ENCODE measurements at regions not wholly inside any gene's neighbourhood (a gene's known extent, or its start where the extent isn't known, plus 50 kb on each side); places are given as distances from the start of the nearest gene placed in this dataset.

DNA sequence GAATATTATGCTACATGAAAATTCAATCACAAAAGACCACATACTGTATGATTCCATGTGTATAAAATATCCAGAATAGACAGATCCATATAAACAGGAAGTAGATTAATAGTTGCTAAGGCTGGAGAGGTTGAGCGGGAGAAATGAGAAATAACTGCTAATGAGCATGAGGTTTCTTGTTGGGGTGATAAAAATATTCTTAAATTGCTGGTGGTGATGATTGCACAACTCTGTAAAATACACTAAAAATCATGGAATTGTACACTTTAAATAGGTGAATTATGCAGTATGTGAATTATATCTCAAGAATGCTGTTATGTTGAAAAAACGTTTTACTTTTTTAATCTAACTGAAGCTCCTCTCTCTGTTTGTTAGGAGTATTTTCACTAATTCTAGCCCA, 101.8 kb upstream of the CREB1 start:
- DNase-seq: no peak
- CTCF ChIA-PET: no interaction called here
- no peak for ATAC-seq
- no peaks in the 10 kb centered on the region for H3K36me3 Mint-ChIP-seq (ENCODE audit: low read depth)
- H3K27ac Mint-ChIP-seq: no peak overlapping the region
- H3K4me1 Mint-ChIP-seq (ENCODE audit: low read depth): peaks cover 6% of the 10 kb centered on the region
- H3K27me3 Mint-ChIP-seq: peaks cover 2% of the 10 kb centered on the region
- intact Hi-C loops (cut with micrococcal nuclease): no loop called here
- TF ChIP-seq, protein P1, sequence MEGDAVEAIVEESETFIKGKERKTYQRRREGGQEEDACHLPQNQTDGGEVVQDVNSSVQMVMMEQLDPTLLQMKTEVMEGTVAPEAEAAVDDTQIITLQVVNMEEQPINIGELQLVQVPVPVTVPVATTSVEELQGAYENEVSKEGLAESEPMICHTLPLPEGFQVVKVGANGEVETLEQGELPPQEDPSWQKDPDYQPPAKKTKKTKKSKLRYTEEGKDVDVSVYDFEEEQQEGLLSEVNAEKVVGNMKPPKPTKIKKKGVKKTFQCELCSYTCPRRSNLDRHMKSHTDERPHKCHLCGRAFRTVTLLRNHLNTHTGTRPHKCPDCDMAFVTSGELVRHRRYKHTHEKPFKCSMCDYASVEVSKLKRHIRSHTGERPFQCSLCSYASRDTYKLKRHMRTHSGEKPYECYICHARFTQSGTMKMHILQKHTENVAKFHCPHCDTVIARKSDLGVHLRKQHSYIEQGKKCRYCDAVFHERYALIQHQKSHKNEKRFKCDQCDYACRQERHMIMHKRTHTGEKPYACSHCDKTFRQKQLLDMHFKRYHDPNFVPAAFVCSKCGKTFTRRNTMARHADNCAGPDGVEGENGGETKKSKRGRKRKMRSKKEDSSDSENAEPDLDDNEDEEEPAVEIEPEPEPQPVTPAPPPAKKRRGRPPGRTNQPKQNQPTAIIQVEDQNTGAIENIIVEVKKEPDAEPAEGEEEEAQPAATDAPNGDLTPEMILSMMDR (IDR thresholded peaks at IDR 0.05): no peak
- H3K4me3 Mint-ChIP-seq: no peak overlapping the region
- POLR2A ChIA-PET: no interaction called here
- H3K9me3 Mint-ChIP-seq: peaks cover 4% of the 10 kb centered on the region

DNA sequence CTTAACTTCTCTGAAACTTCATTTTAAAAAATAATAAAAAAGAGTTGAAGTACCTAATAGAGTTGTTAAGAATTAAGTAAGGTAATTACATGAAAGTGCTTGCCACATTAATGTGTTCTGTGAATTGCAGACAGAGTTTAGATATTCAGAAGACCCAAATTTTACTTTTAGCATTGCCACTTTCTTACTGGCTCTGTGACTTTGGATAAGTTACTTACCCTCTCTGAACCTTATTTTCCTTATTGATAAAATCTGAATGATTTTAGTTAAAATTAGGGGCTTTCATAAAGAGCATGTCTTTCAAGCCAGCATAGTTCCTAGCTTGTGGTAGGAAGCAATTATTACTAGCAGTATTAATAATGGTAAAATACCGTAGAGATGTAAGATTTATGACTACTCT, 101.2 kb upstream of the CREB1 start:
- no peaks in the 10 kb centered on the region for H3K27me3 Mint-ChIP-seq
- H3K9me3 Mint-ChIP-seq: peaks cover 4% of the 10 kb centered on the region
- H3K4me1 Mint-ChIP-seq (ENCODE audit: low read depth): peaks cover 6% of the 10 kb centered on the region
- ChIA-PET POLR2A (no interaction called here), CTCF (no interaction called here)
- H3K27ac Mint-ChIP-seq: no peak overlapping the region
- no peaks in the 10 kb centered on the region for H3K36me3 Mint-ChIP-seq (ENCODE audit: low read depth)
- intact Hi-C loops (cut with micrococcal nuclease): no loop called here
- no peak for ATAC-seq
- H3K4me3 Mint-ChIP-seq: no peak overlapping the region
- TF ChIP-seq, protein P1 (IDR thresholded peaks at IDR 0.05): no peak
- DNase-seq: no peak

DNA sequence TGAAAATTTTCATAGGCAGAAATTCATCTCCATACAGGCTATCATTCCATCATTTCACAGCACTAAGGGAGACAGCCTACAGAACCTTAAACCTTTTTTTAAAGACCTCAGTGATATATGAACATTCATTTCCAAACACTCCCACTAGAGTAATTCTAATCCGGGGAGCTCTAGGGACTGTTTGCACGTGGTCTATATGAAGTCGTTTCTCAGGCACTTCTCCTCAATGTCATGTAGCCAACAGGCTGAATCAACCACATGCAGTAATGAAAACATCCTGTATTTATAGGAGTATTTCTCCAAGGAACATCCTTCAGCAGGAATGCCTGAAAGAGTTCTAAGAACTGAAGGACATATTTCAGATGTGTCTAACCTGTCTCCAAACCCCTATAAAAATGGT, 97.3 kb upstream of the CREB1 start:
- TF ChIP-seq, protein P1 (IDR thresholded peaks at IDR 0.05): no peak
- ATAC-seq (no peak), DNase-seq (no peak)
- H3K27me3 Mint-ChIP-seq: no peaks in the 10 kb centered on the region
- no peak overlapping the region for H3K27ac Mint-ChIP-seq
- H3K4me3 Mint-ChIP-seq: no peak overlapping the region
- ChIA-PET CTCF (interaction anchor here (0.7 kb wide), 1 partner anchor 755 kb away, joined by 3 read pairs; no protein-coding TSS in a partner anchor), POLR2A (no interaction called here)
- intact Hi-C loops (cut with micrococcal nuclease): no loop called here
- no peaks in the 10 kb centered on the region for H3K9me3 Mint-ChIP-seq
- H3K4me1 Mint-ChIP-seq (ENCODE audit: low read depth): no peaks in the 10 kb centered on the region
- no peaks in the 10 kb centered on the region for H3K36me3 Mint-ChIP-seq (ENCODE audit: low read depth)

- intact Hi-C loops (cut with micrococcal nuclease): no loop called here
- ChIA-PET POLR2A (no interaction called here), CTCF (interaction anchor here (1.0 to 1.4 kb wide), 2 partner anchors 10 to 14 kb away, joined by 3 read pairs; no protein-coding TSS in a partner anchor)
- Mint-ChIP-seq H3K9me3 (no peaks in the 10 kb centered on the region), H3K4me1 (ENCODE audit: low read depth) (no peaks in the 10 kb centered on the region), H3K27ac (no peak overlapping the region), H3K27me3 (peaks cover 1% of the 10 kb centered on the region), H3K4me3 (no peak overlapping the region), H3K36me3 (ENCODE audit: low read depth) (no peaks in the 10 kb centered on the region)
- TF ChIP-seq, protein P1 (IDR thresholded peaks at IDR 0.05): no peak
- ATAC-seq (no peak), DNase-seq (no peak)
Measured at GRCh38 chr2:207434306-207434705, 95.5 kb upstream of the CREB1 start.

DNA sequence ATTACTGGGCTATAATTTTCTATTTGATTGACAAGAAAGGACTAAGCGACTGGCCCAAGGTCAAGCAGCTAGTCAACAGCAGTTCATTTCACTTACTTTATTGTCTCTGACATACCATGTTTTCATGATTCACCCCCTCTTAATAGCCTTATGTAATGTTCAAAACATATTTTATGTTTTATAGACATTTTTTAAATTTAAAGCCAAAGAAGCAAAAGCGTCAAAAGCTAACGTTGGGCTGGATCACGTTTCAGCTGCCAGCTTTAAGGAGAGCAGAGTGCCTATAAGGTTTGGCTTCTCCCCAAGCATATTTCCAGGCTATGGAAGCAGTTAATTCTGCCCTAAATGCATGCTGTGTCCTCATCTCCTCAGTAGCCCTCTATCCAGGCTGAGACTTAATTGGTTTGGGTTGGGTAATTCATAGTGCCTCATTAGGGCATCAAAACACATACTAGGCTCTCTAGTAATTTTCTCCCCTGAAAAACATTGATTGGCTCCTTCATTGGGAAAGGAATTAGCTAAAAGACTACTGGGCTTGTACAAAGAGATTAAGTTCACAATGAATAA, 94.8 kb upstream of the CREB1 start:
- peaks cover 1% of the 10 kb centered on the region for H3K27me3 Mint-ChIP-seq
- no peaks in the 10 kb centered on the region for H3K36me3 Mint-ChIP-seq (ENCODE audit: low read depth)
- H3K9me3 Mint-ChIP-seq: no peaks in the 10 kb centered on the region
- H3K4me1 Mint-ChIP-seq (ENCODE audit: low read depth): no peaks in the 10 kb centered on the region
- DNase-seq: no peak
- ChIA-PET CTCF (interaction anchor here (1.0 to 1.4 kb wide), 2 partner anchors 11 to 15 kb away, joined by 3 read pairs; no protein-coding TSS in a partner anchor), POLR2A (no interaction called here)
- no peak overlapping the region for H3K27ac Mint-ChIP-seq
- intact Hi-C loops (cut with micrococcal nuclease): no loop called here
- no peak overlapping the region for H3K4me3 Mint-ChIP-seq
- TF ChIP-seq, protein P1 (IDR thresholded peaks at IDR 0.05): no peak
- ATAC-seq: no peak

Measured in activated CD8-positive, alpha-beta T cell treated with anti-CD3 and anti-CD28 coated beads for 36 hours (primary cell).